Fibroblast of villous mesenchyme (primary cell): ENCODE measurements at regions not wholly inside any gene's neighbourhood (a gene's known extent, or its start where the extent isn't known, plus 50 kb on each side); places are given as distances from the start of the nearest gene placed in this dataset.

Experiments
- DNase-seq: peaks from one replicate; pipeline ENCODE4 v3.0.0-alpha.2; 2010; ENCODE audit warnings: low read depth
- H3K4me3 ChIP-seq: 2 replicates; pipeline ENCODE4 v1.5.1; 2011; ENCODE audit warnings: low read depth, mild to moderate bottlenecking, low read length
- CTCF ChIP-seq: IDR thresholded peaks from 2 replicates; pipeline ENCODE4 v1.5.1; 2012; ENCODE audit warnings: low read depth, mild to moderate bottlenecking, low read length; ENCODE audit not compliant: insufficient read depth

GRCh38 chr14:98893675-98894074 lies 378.3 kb downstream of the BCL11B start:
- TF ChIP-seq CTCF: no peak
- H3K4me3 ChIP-seq: no peak overlapping the region
- no peak for DNase-seq

- no peak for TF ChIP-seq CTCF
- H3K4me3 ChIP-seq: no peak overlapping the region
- no peak for DNase-seq
Measured at GRCh38 chr14:98894600-98894999, 377.4 kb downstream of the BCL11B start.

DNA sequence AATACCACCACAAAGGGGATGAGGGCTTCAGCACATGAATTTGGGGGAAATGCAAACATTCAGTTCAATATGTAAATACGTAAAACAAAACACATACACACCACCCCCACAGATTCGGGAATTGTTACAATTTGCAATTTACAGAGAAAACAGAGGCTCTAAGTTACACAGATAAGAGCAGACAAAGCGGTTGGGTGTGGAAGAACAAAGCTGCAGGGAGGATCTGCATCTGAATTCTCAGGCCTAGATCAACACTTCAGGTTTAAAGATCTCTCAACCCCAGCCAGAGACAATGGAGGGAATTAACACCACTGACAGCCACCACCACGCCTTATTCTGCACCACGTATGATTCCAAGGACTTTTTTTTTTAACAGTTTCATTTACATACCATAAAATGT lies 375.5 kb downstream of the BCL11B start:
- no peak overlapping the region for H3K4me3 ChIP-seq
- TF ChIP-seq CTCF: no peak
- no peak for DNase-seq

- no peak for TF ChIP-seq CTCF
- H3K4me3 ChIP-seq: no peak overlapping the region
- DNase-seq: no peak
Measured at GRCh38 chr14:98897605-98898309, 374.2 kb downstream of the BCL11B start.

DNA sequence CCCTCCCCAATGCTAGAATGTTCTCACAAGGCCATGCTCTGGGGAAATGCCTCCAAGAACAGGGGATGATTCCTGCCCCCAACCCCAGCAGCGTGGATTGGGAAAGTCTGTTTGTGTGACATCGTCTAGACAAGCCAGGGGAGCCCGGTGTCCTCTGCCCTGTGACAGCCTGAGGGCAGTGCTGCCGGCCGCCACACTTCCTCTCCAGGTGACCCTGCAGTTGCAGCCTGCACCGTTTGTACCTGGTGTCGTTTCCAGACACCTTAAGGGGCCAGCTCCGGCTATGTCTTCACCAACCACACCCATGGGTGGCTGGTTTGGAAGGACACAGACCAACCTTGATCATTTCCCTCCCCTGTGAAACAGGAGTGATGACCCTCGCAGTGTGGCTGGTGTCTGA lies 372.6 kb downstream of the BCL11B start:
- no peak overlapping the region for H3K4me3 ChIP-seq
- TF ChIP-seq CTCF: no peak
- DNase-seq: no peak

GRCh38 chr14:98900236-98900635 lies 371.8 kb downstream of the BCL11B start:
- no peak for TF ChIP-seq CTCF
- no peak for DNase-seq
- H3K4me3 ChIP-seq: no peak overlapping the region

- no peak for TF ChIP-seq CTCF
- no peak overlapping the region for H3K4me3 ChIP-seq
- DNase-seq: no peak
Measured at GRCh38 chr14:98900798-98901197, 371.2 kb downstream of the BCL11B start.
